Liver (tissue), 7 donors: ENCODE measurements at regions not wholly inside any gene's neighbourhood (a gene's known extent, or its start where the extent isn't known, plus 50 kb on each side); places are given as distances from the start of the nearest gene placed in this dataset.

Experiments used
- DNase-seq: peaks from one replicate; pipeline ENCODE4 v3.0.0-alpha.2; 2017; ENCODE audit warnings: low spot score
- H3K27ac ChIP-seq, 2 donors: one replicate each; pipeline ENCODE4 v1.7.0; 2013; ENCODE audit warnings: inconsistent platforms in 2 of 2, low read length in 2 of 2, control low read depth in 1 of 2, low read depth in 1 of 2, mild to moderate bottlenecking in 1 of 2
- H3K27me3 ChIP-seq, 4 donors: one replicate each; pipeline versions ENCODE4 v1.6.1 to v1.7.0; 2013; ENCODE audit warnings: low read length in 3 of 4, inconsistent platforms in 1 of 4, mild to moderate bottlenecking in 1 of 4, moderate library complexity in 1 of 4; ENCODE audit not compliant: control insufficient read depth in 4 of 4, insufficient read depth in 4 of 4
- H3K36me3 ChIP-seq, 4 donors: one replicate each; pipeline versions ENCODE4 v1.6.1 to v1.7.0; 2013; ENCODE audit warnings: low read length in 3 of 4, mild to moderate bottlenecking in 3 of 4, low read depth in 1 of 4, moderate library complexity in 1 of 4; ENCODE audit not compliant: control insufficient read depth in 4 of 4, insufficient read depth in 3 of 4
- H3K4me1 ChIP-seq, 4 donors: one replicate each; pipeline versions ENCODE4 v1.6.1 to v1.7.0; 2013; ENCODE audit warnings: low read length in 3 of 4, mild to moderate bottlenecking in 3 of 4, moderate library complexity in 1 of 4; ENCODE audit not compliant: control insufficient read depth in 4 of 4, insufficient read depth in 4 of 4
- H3K4me3 ChIP-seq, 3 donors: one replicate each; pipeline versions ENCODE4 v1.6.1 to v1.7.0; 2013; ENCODE audit warnings: low read length in 3 of 3, control low read depth in 1 of 3, low read depth in 1 of 3, mild to moderate bottlenecking in 1 of 3
- H3K9ac ChIP-seq, 2 donors: one replicate each; pipeline ENCODE4 v1.7.0; 2013; ENCODE audit warnings: low read length in 2 of 2, mild to moderate bottlenecking in 2 of 2, moderate library complexity in 2 of 2, control low read depth in 1 of 2, low read depth in 1 of 2
- H3K9me3 ChIP-seq, 4 donors: one replicate each; pipeline versions ENCODE4 v1.6.1 to v1.7.0; 2013; ENCODE audit warnings: low read length in 3 of 4; ENCODE audit not compliant: control insufficient read depth in 4 of 4
- ATF3 ChIP-seq: IDR thresholded peaks from 2 replicates; pipeline ENCODE4 v1.6.1; 2016; ENCODE audit warnings: antibody characterized with exemption
- EGR1 ChIP-seq, 2 donors: IDR thresholded peaks; 2 replicates each; pipeline ENCODE4 v1.6.1; 2016 to 2018; ENCODE audit warnings: antibody characterized with exemption in 2 of 2, low read depth in 2 of 2
- FOXA1 ChIP-seq: IDR thresholded peaks from 2 replicates; pipeline ENCODE4 v1.6.1; 2016; ENCODE audit warnings: antibody characterized with exemption
- FOXA2 ChIP-seq: IDR thresholded peaks from 2 replicates; pipeline ENCODE4 v1.6.1; 2016; ENCODE audit warnings: antibody characterized with exemption
- GABPA ChIP-seq, 2 donors: IDR thresholded peaks in 1 of 2; conservative IDR thresholded peaks in 1 of 2; 2 replicates each; pipeline ENCODE4 v1.6.1; 2016; ENCODE audit warnings: antibody characterized with exemption in 2 of 2, mild to moderate bottlenecking in 1 of 2, moderate library complexity in 1 of 2
- HNF4A ChIP-seq, 2 donors: conservative IDR thresholded peaks; 2 replicates each; pipeline ENCODE4 v1.6.1; 2016; ENCODE audit warnings: antibody characterized with exemption in 2 of 2, mild to moderate bottlenecking in 2 of 2
- HNF4G ChIP-seq: IDR thresholded peaks from 2 replicates; pipeline ENCODE4 v1.6.1; 2016; ENCODE audit warnings: antibody characterized with exemption
- JUND ChIP-seq, 2 donors: IDR thresholded peaks; 2 replicates each; pipeline ENCODE4 v1.6.1; 2016; ENCODE audit warnings: antibody characterized with exemption in 2 of 2
- MAX ChIP-seq: IDR thresholded peaks from 2 replicates; pipeline ENCODE4 v1.6.1; 2016; ENCODE audit warnings: antibody characterized with exemption
- RAD21 ChIP-seq, 2 donors: IDR thresholded peaks; 2 replicates each; pipeline ENCODE4 v1.6.1; 2016; ENCODE audit warnings: antibody characterized with exemption in 2 of 2, mild to moderate bottlenecking in 2 of 2
- REST ChIP-seq: IDR thresholded peaks from 2 replicates; pipeline ENCODE4 v1.6.1; 2016; ENCODE audit warnings: antibody characterized with exemption, mild to moderate bottlenecking
- RXRA ChIP-seq, 2 donors: IDR thresholded peaks; 2 replicates each; pipeline ENCODE4 v1.6.1; 2017 to 2018; ENCODE audit warnings: antibody characterized with exemption in 2 of 2, mild to moderate bottlenecking in 1 of 2
- SP1 ChIP-seq: IDR thresholded peaks from 2 replicates; pipeline ENCODE4 v1.6.1; 2018; ENCODE audit warnings: antibody characterized with exemption, mild to moderate bottlenecking
- TAF1 ChIP-seq: conservative IDR thresholded peaks from 2 replicates; pipeline ENCODE4 v1.6.1; 2016; ENCODE audit warnings: antibody characterized with exemption, mild to moderate bottlenecking
- YY1 ChIP-seq: IDR thresholded peaks from 2 replicates; pipeline ENCODE4 v1.6.1; 2016; ENCODE audit warnings: antibody characterized with exemption, mild to moderate bottlenecking
- ZBTB33 ChIP-seq: IDR thresholded peaks from 2 replicates; pipeline ENCODE4 v1.6.1; 2016; ENCODE audit warnings: antibody characterized with exemption
- WGBS: extraction: QIAGEN DNeasy Blood & Tissue Kit; methylation state at CpG from one replicate; pipeline ENCODE4 v1.1.7; 2013; 5-methylcytosine and 5-hydroxymethylcytosine counted together
- donor health status: healthy.
- donor health status: healthy.
- donor health status: healthy.
- donor health status: healthy.

- no peak overlapping the region for H3K27ac ChIP-seq
- no peaks in the 10 kb centered on the region for H3K9me3 ChIP-seq
- no peak overlapping the region for H3K4me3 ChIP-seq
- TF ChIP-seq HNF4G, result no peak
- TF ChIP-seq JUND (IDR thresholded peaks at IDR 0.05), result no peak
- no peak for TF ChIP-seq TAF1
- TF ChIP-seq EGR1 (IDR thresholded peaks at IDR 0.05; ENCODE audit: low read depth in 2 of 2), result no peak
- no peak for TF ChIP-seq YY1
- TF ChIP-seq RAD21 (IDR thresholded peaks at IDR 0.05), result no peak
- no peak for TF ChIP-seq ATF3
- no peak for TF ChIP-seq ZBTB33
- TF ChIP-seq MAX, result no peak
- TF ChIP-seq REST, result no peak
- TF ChIP-seq HNF4A (conservative IDR thresholded peaks at IDR 0.05), result no peak
- TF ChIP-seq FOXA1, result no peak
- TF ChIP-seq GABPA (IDR thresholded peaks at IDR 0.05 in 1 of 2, conservative IDR thresholded peaks at IDR 0.05 in 1 of 2), result no peak
- TF ChIP-seq SP1, result no peak
- no peak for TF ChIP-seq FOXA2
- no peak overlapping the region for H3K9ac ChIP-seq
- H3K36me3 ChIP-seq, result no peaks in the 10 kb centered on the region
- no peak for DNase-seq
- no peaks in the 10 kb centered on the region for H3K27me3 ChIP-seq
- 71% methylated on average over 2 of the region's 2 CpGs for WGBS
- H3K4me1 ChIP-seq, result no peaks in the 10 kb centered on the region
Observed at GRCh38 chr9:25010027-25010662, 464.4 kb upstream of the IZUMO3 start.

GRCh38 chr9:25003686-25004085 is 458.0 kb upstream of the IZUMO3 start:
- H3K9ac ChIP-seq, result no peak overlapping the region
- H3K4me1 ChIP-seq, result no peaks in the 10 kb centered on the region
- H3K4me3 ChIP-seq, result no peak overlapping the region
- 36% methylated on average over 10 of the region's 10 CpGs for WGBS
- no peak for TF ChIP-seq SP1
- no peak for TF ChIP-seq RXRA (IDR thresholded peaks at IDR 0.05)
- TF ChIP-seq ATF3, result no peak
- TF ChIP-seq RAD21 (IDR thresholded peaks at IDR 0.05), result no peak
- no peak for TF ChIP-seq HNF4G
- TF ChIP-seq JUND (IDR thresholded peaks at IDR 0.05), result no peak
- no peak overlapping the region for H3K27ac ChIP-seq
- H3K9me3 ChIP-seq, result no peaks in the 10 kb centered on the region
- no peaks in the 10 kb centered on the region for H3K36me3 ChIP-seq
- no peak for DNase-seq
- H3K27me3 ChIP-seq, result peaks cover 0 to 2% (median 0%) of the 10 kb centered on the region in 4 donors
